ENCODE measurements at regions not wholly inside any gene's neighbourhood (a gene's known extent, or its start where the extent isn't known, plus 50 kb on each side); places are given as distances from the start of the nearest gene placed in this dataset.
"Not testable (repeated sequence)": the region's sequence is repeated elsewhere in the genome, so short reads cannot be mapped to it uniquely, and the experiment has no call there.

DNA sequence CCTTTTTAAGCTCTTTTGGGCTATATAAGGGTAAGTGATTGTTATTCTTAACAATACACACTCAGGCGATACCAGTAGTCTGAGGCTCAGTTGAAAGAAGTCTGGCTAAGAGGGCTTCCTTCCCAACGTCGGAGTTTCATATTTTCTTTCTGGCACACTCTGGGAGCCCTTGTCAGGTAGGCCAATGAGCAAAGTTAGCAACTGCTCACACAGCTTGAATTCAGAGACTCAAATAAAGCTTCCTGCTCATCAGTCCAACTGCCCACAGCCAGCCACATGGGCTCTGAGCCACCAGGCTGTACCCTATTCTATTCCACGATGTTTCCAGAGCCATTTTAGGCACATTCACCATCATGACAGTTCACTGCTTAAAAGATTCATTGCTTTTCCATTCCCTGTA lies 155.1 kb upstream of the TBL1XR1 start:
- H3K4me3 ChIP-seq (ENCODE audit: low read depth, low read length): no peak overlapping the region
- no peak for DNase-seq (ENCODE audit: low read depth)

DNA sequence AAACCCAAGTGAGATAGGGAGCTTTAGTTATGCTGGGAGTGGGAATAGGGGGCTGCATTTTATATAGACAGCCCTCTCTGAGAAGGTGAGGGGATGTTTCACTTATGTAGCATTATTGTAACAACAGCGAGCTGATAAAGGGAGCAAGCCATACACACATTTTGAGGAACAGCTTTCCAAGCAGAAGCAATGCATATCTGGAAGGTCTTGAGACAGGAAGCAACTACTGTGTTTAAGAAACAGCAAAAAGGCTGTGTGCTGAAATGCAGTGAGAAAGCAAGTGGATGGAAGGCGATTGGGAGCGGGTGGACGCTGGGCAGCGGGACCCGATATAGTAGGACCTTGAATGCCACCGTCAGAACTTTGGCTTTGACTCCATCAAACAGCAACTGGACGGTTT lies 155.9 kb upstream of the TBL1XR1 start:
- DNase-seq (ENCODE audit: low read depth): no peak
- H3K4me3 ChIP-seq (ENCODE audit: low read depth, low read length): no peak overlapping the region

DNA sequence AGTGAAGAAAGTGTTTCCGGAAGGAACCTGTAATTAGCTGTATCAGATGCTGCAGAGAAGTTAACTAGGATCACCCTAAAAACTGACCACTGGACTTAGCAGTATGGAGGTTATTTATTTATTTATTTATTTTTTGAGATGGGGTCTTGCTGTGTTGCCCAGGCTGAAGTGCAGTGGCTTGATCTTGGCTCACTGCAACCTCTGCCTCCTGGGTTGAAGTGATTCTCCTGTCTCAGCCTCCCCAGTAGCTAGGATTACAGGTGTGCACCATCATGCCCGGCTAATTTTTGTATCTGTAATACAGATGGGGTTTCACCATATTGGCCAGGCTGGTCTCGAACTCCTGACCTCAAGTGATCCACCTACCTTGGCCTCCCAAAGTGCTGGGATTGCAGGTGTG lies 156.6 kb upstream of the TBL1XR1 start:
- H3K4me3 ChIP-seq (ENCODE audit: low read depth, low read length); DNase-seq (ENCODE audit: low read depth): not testable (repeated sequence)

DNA sequence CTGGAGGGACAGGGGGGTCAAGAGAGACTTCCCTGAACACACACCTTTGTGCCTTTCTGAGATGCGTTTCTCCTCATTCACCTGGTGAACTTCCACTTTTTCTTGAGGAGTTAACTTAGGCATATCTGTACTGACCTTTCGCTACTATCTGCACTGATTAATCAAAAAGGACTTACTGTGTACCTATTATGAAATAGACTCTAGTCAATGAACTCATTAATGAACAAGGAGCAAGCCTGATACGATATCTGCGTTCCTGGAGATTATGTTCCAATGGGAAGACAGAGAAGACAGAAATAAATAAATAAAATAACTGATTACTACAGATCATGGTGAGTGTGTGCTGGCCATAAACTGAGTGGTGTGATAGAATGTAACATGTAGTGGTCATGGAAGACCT lies 157.2 kb upstream of the TBL1XR1 start:
- H3K4me3 ChIP-seq (ENCODE audit: low read depth, low read length): no peak overlapping the region
- no peak for DNase-seq (ENCODE audit: low read depth)

- H3K4me3 ChIP-seq (ENCODE audit: low read depth, low read length): no peak overlapping the region
Observed at GRCh38 chr3:177356113-177356512, 158.8 kb upstream of the TBL1XR1 start.

DNA sequence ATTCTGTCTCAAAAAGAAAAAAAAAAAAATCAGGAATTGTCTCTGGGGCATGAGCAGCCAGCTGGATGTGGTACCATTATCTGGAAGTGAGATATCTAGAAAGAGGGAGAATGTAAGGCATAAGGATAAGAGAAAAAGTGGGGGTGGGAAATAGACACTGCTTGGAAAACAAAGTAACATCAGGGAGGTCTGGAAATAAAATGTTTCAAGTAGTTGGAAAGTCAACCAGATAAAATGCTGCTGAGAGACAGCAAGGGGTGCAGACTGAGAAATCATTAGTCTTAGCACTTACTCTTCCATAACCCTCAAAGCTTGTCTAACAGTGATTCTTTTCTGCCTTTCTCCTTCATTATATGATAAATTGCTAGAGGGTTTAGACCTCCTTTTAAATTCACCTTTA lies 159.7 kb upstream of the TBL1XR1 start:
- DNase-seq (ENCODE audit: low read depth): no peak

More at GRCh38 chr3:177356113-177356512, 158.8 kb upstream of the TBL1XR1 start:
- no peak for DNase-seq (ENCODE audit: low read depth)

GRCh38 chr3:177357352-177358090 lies 160.2 kb upstream of the TBL1XR1 start:
- no peak for DNase-seq (ENCODE audit: low read depth)
- no peak overlapping the region for H3K4me3 ChIP-seq (ENCODE audit: low read depth, low read length)

More for the DNA sequence above, 159.7 kb upstream of the TBL1XR1 start:
- no peak overlapping the region for H3K4me3 ChIP-seq (ENCODE audit: low read depth, low read length)

- no peak overlapping the region for H3K4me3 ChIP-seq (ENCODE audit: low read depth, low read length)
- no peak for DNase-seq (ENCODE audit: low read depth)
Observed at GRCh38 chr3:177358091-177358976, 161.1 kb upstream of the TBL1XR1 start.

GRCh38 chr3:177358977-177359592 lies 161.8 kb upstream of the TBL1XR1 start:
- no peak overlapping the region for H3K4me3 ChIP-seq (ENCODE audit: low read depth, low read length)
- no peak for DNase-seq (ENCODE audit: low read depth)

GRCh38 chr3:177359593-177360357 lies 162.5 kb upstream of the TBL1XR1 start:
- H3K4me3 ChIP-seq (ENCODE audit: low read depth, low read length): peak overlapping the region; percentile 10
- peak; percentile 97 for DNase-seq (ENCODE audit: low read depth)

- H3K4me3 ChIP-seq (ENCODE audit: low read depth, low read length): no peak overlapping the region
- DNase-seq (ENCODE audit: low read depth): no peak
Observed at GRCh38 chr3:177361081-177361938, 164.0 kb upstream of the TBL1XR1 start.

DNA sequence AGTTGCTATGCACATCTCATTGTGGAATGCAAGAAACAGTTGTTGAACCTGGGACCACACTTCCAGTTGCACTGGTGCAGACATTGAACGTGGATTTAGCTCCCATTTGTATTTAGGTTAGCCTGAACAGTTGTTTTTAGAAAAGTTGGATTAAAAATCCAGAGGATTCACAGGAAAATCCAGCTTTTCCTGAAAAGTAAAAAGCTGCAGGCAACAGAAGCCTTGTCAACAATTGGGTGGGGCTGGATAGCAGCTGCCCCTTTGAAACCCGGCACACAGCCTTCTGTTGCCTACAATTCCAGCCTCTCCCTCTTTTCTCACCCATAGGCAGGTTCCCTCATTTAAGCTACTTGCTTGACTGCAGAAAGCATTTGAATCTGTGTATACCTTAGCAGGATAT lies 165.3 kb upstream of the TBL1XR1 start:
- no peak overlapping the region for H3K4me3 ChIP-seq (ENCODE audit: low read depth, low read length)
- DNase-seq (ENCODE audit: low read depth): no peak

- no peak for DNase-seq (ENCODE audit: low read depth)
Observed at GRCh38 chr3:177364236-177364635, 167.0 kb upstream of the TBL1XR1 start.

DNA sequence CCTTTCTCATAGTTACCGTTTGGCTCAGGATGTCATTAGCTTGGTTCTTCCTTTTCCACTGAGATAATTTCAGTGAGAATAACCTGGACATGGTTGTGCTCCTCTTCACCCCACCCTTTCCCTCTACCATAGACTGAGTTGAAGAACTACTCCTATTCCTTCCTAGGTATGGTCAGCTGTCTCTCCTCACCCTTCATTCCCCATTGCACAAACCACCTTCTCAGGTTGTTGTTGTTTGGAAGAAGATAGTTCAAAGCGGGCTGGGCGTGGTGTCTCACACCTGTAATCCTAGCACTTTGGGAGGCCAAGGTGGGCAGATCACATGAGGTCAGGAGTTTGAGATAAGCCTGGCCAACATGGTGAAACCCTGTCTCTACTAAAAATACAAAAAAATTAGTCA lies 168.0 kb upstream of the TBL1XR1 start:
- not testable (repeated sequence) for H3K4me3 ChIP-seq (ENCODE audit: low read depth, low read length); DNase-seq (ENCODE audit: low read depth)

More at GRCh38 chr3:177364236-177364635, 167.0 kb upstream of the TBL1XR1 start:
- H3K4me3 ChIP-seq (ENCODE audit: low read depth, low read length): no peak overlapping the region

DNA sequence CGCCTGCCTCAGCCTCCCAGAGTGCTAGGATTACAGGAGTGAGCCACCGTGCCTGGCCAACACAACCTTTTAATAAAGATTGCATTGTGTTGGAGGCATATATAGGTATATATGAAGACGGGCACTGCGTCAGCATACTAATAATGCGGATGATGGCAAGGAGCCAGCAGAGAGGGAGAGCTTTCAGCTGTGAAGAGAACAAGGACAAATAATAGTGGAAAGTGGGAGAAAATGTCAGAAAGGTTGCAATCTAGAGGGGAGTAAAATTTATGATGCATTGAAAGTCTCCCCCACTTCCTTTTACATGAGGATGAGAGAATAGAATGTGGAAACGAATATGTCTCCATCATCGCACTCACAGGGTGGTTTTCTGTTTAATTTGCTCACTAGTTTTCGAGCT lies 170.5 kb upstream of the TBL1XR1 start:
- no peak overlapping the region for H3K4me3 ChIP-seq (ENCODE audit: low read depth, low read length)
- DNase-seq (ENCODE audit: low read depth): no peak

GRCh38 chr3:177370246-177370822 lies 173.1 kb upstream of the TBL1XR1 start:
- no peak overlapping the region for H3K4me3 ChIP-seq (ENCODE audit: low read depth, low read length)
- DNase-seq (ENCODE audit: low read depth): no peak

DNA sequence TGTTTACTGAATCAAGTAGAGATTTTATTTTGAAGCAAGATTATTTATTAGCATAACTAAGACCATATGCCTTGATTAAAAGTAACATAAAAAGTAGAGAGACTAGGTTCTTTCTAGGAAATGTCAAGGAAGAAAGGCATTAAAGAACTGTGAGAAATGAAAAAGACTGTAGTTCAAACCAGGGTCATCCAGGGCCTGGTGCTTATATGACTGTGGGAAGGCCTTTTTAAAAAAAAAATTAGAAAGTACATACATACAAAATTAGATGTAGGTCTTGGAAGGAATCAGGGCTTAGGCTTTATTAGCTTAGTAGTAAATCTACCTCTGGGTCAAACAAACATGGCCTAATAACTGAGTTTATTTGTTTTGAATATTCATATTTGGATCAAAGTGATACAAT lies 173.9 kb upstream of the TBL1XR1 start:
- DNase-seq (ENCODE audit: low read depth): no peak
- no peak overlapping the region for H3K4me3 ChIP-seq (ENCODE audit: low read depth, low read length)

GRCh38 chr3:177371888-177372287 lies 174.6 kb upstream of the TBL1XR1 start:
- H3K4me3 ChIP-seq (ENCODE audit: low read depth, low read length): no peak overlapping the region
- DNase-seq (ENCODE audit: low read depth): no peak

Data from skeletal muscle cell (primary cell).